UCSD-AML1 (cell line): ENCODE measurements at regions not wholly inside any gene's neighbourhood (a gene's known extent, or its start where the extent isn't known, plus 50 kb on each side); places are given as distances from the start of the nearest gene placed in this dataset.
A peak's percentile ranks its signal among the peaks of the same experiment; 100 is the strongest.

Experiments used
- DNase-seq: peaks from one replicate; lab custom pipeline; 2025; ENCODE audit not compliant: unreplicated experiment; lab: John Stamatoyannopoulos, UW

GRCh38 chr10:130775311-130775710, 536.2 kb downstream of the TCERG1L start:
- DNase-seq = no peak

- no peak for DNase-seq
These were observed 534.8 kb downstream of the TCERG1L start for GRCh38 chr10:130776724-130777123.

- no peak for DNase-seq
These were observed 533.9 kb downstream of the TCERG1L start for GRCh38 chr10:130777507-130778165.

- no peak for DNase-seq
These were observed 533.4 kb downstream of the TCERG1L start for GRCh38 chr10:130778166-130778545.

GRCh38 chr10:130780763-130781162, 530.8 kb downstream of the TCERG1L start:
- DNase-seq = no peak

- no peak for DNase-seq
These were observed 530.3 kb downstream of the TCERG1L start for GRCh38 chr10:130781206-130781605.

GRCh38 chr10:130781623-130782022, 529.9 kb downstream of the TCERG1L start:
- DNase-seq = no peak

GRCh38 chr10:130782467-130782866, 529.1 kb downstream of the TCERG1L start:
- DNase-seq = no peak

GRCh38 chr10:130784326-130784725, 527.2 kb downstream of the TCERG1L start:
- no peak for DNase-seq

- DNase-seq = no peak
These were observed 525.1 kb downstream of the TCERG1L start for GRCh38 chr10:130786365-130786966.

- no peak for DNase-seq
These were observed 524.3 kb downstream of the TCERG1L start for GRCh38 chr10:130787243-130787642.

- no peak for DNase-seq
These were observed 523.7 kb downstream of the TCERG1L start for GRCh38 chr10:130787821-130788220.

GRCh38 chr10:130790339-130790738, 521.2 kb downstream of the TCERG1L start:
- DNase-seq = no peak

- no peak for DNase-seq
These were observed 519.2 kb downstream of the TCERG1L start for GRCh38 chr10:130792096-130792845.

- DNase-seq = no peak
These were observed 515.7 kb downstream of the TCERG1L start for GRCh38 chr10:130795819-130796218.

GRCh38 chr10:130799532-130799931, 512.0 kb downstream of the TCERG1L start:
- DNase-seq = peak; percentile 52

GRCh38 chr10:130800281-130800680, 511.2 kb downstream of the TCERG1L start:
- no peak for DNase-seq

- DNase-seq = no peak
These were observed 510.2 kb downstream of the TCERG1L start for GRCh38 chr10:130801276-130801675.

GRCh38 chr10:130801784-130802183, 509.7 kb downstream of the TCERG1L start:
- DNase-seq = no peak

- DNase-seq = no peak
These were observed 509.2 kb downstream of the TCERG1L start for GRCh38 chr10:130802301-130802700.

GRCh38 chr10:130804281-130804680, 507.2 kb downstream of the TCERG1L start:
- no peak for DNase-seq
